H9 (cell line): ENCODE measurements at regions not wholly inside any gene's neighbourhood (a gene's known extent, or its start where the extent isn't known, plus 50 kb on each side); places are given as distances from the start of the nearest gene placed in this dataset.

Experiments
- DNase-seq: peaks from one replicate; pipeline ENCODE4 v3.0.0-alpha.2; 2017
- H2AFZ ChIP-seq: one replicate; pipeline ENCODE4 v1.6.1; 2013; ENCODE audit warnings: mild to moderate bottlenecking, low read length, control low read depth, moderate library complexity
- H2AK5ac ChIP-seq: 2 replicates; pipeline ENCODE4 v1.6.1; 2013; ENCODE audit warnings: low read length, control low read depth, mixed read lengths; ENCODE audit not compliant: insufficient read length
- H2BK120ac ChIP-seq: one replicate; pipeline ENCODE4 v1.6.1; 2013; ENCODE audit warnings: low read depth, mild to moderate bottlenecking, low read length, control low read depth, inconsistent platforms; ENCODE audit not compliant: poor library complexity, severe bottlenecking
- H2BK12ac ChIP-seq: 2 replicates; pipeline ENCODE4 v1.6.1; 2013; ENCODE audit warnings: low read length, control low read depth, mixed read lengths, low read depth; ENCODE audit not compliant: insufficient read length
- H2BK15ac ChIP-seq: 2 replicates; pipeline ENCODE4 v1.6.1; 2013; ENCODE audit warnings: low read depth, low read length, control low read depth
- H2BK20ac ChIP-seq: one replicate; pipeline ENCODE4 v1.6.1; 2013; ENCODE audit warnings: low read depth, mild to moderate bottlenecking, low read length, control low read depth, inconsistent platforms; ENCODE audit not compliant: poor library complexity, severe bottlenecking
- H2BK5ac ChIP-seq: 2 replicates; pipeline ENCODE4 v1.6.1; 2013; ENCODE audit warnings: low read length, control low read depth, mixed read lengths; ENCODE audit not compliant: insufficient read length
- H3K14ac ChIP-seq: 2 replicates; pipeline ENCODE4 v1.6.1; 2013; ENCODE audit warnings: low read length, control low read depth; ENCODE audit not compliant: insufficient read depth
- H3K18ac ChIP-seq: 2 replicates; pipeline ENCODE4 v1.6.1; 2013; ENCODE audit warnings: low read depth, mild to moderate bottlenecking, mixed read lengths, low read length, control low read depth; ENCODE audit not compliant: insufficient read length
- H3K23ac ChIP-seq: 2 replicates; pipeline ENCODE4 v1.6.1; 2013; ENCODE audit warnings: low read length, control low read depth, mixed read lengths, low read depth; ENCODE audit not compliant: insufficient read length
- H3K23me2 ChIP-seq: 2 replicates; pipeline ENCODE4 v1.6.1; 2013; ENCODE audit warnings: low read depth, mild to moderate bottlenecking, mixed read lengths, low read length, control low read depth; ENCODE audit not compliant: insufficient read length, poor library complexity, severe bottlenecking
- H3K27ac ChIP-seq: 2 replicates; pipeline ENCODE4 v1.5.1; 2013; ENCODE audit warnings: low read length, control low read depth, mixed read lengths, low read depth; ENCODE audit not compliant: insufficient read length
- H3K27me3 ChIP-seq: 2 replicates; pipeline ENCODE4 v1.6.1; 2013; ENCODE audit warnings: low read length, control low read depth, inconsistent platforms; ENCODE audit not compliant: insufficient read depth
- H3K4ac ChIP-seq: 2 replicates; pipeline ENCODE4 v1.6.1; 2013; ENCODE audit warnings: low read depth, mild to moderate bottlenecking, control low read depth, inconsistent platforms, low read length, moderate library complexity
- H3K4me1 ChIP-seq: 2 replicates; pipeline ENCODE4 v1.6.1; 2013; ENCODE audit warnings: low read length, control low read depth, inconsistent platforms; ENCODE audit not compliant: insufficient read depth
- H3K4me2 ChIP-seq: 2 replicates; pipeline ENCODE4 v1.6.1; 2013; ENCODE audit warnings: low read length, control low read depth, mixed read lengths; ENCODE audit not compliant: insufficient read length, insufficient read depth
- H3K56ac ChIP-seq: 2 replicates; pipeline ENCODE4 v1.6.1; 2013; ENCODE audit warnings: low read depth, mild to moderate bottlenecking, mixed read lengths, low read length, control low read depth; ENCODE audit not compliant: insufficient read length
- H3K79me1 ChIP-seq: 2 replicates; pipeline ENCODE4 v1.6.1; 2013; ENCODE audit warnings: low read depth, mild to moderate bottlenecking, moderate library complexity, low read length, control low read depth, inconsistent platforms; ENCODE audit not compliant: insufficient read depth, poor library complexity, severe bottlenecking
- H3K79me2 ChIP-seq: 2 replicates; pipeline ENCODE4 v1.6.1; 2013; ENCODE audit warnings: low read length, control low read depth, inconsistent platforms; ENCODE audit not compliant: insufficient read depth
- H3K9ac ChIP-seq: 2 replicates; pipeline ENCODE4 v1.6.1; 2013; ENCODE audit warnings: low read length, control low read depth, mixed read lengths; ENCODE audit not compliant: insufficient read length; ENCODE audit errors: extremely low read depth
- H3K9me3 ChIP-seq: one replicate; pipeline ENCODE4 v1.6.1; 2013; ENCODE audit warnings: low read depth, low read length, inconsistent platforms; ENCODE audit not compliant: control insufficient read depth
- H3T11ph ChIP-seq: one replicate; pipeline ENCODE4 v1.6.1; 2013; ENCODE audit warnings: mild to moderate bottlenecking, low read length, control low read depth, inconsistent platforms
- H4K20me1 ChIP-seq: one replicate; pipeline ENCODE4 v1.6.1; 2013; ENCODE audit not compliant: control insufficient read depth, insufficient read length, insufficient read depth
- H4K5ac ChIP-seq: 2 replicates; pipeline ENCODE4 v1.6.1; 2013; ENCODE audit warnings: low read depth, mild to moderate bottlenecking, mixed read lengths, low read length, control low read depth; ENCODE audit not compliant: insufficient read length
- H4K8ac ChIP-seq: replicated peaks from 2 replicates; pipeline ENCODE4 v1.6.1; 2013; ENCODE audit warnings: low read length, control low read depth, mixed read lengths, low read depth; ENCODE audit not compliant: insufficient read length
- H4K91ac ChIP-seq: 2 replicates; pipeline ENCODE4 v1.6.1; 2013; ENCODE audit warnings: low read depth, mild to moderate bottlenecking, moderate library complexity, mixed read lengths, low read length, control low read depth; ENCODE audit not compliant: insufficient read length
- H3K27ac Mint-ChIP-seq, 3 experiments: 2 replicates in 2 of 3; 3 replicates in 1 of 3; pipeline ENCODE4 v1.8.0; 2020 to 2021; ENCODE audit warnings: mixed read lengths in 3 of 3, mild to moderate bottlenecking in 1 of 3, moderate library complexity in 1 of 3
- H3K27me3 Mint-ChIP-seq: 2 replicates; pipeline ENCODE4 v1.8.0; 2021; ENCODE audit warnings: low read depth, mild to moderate bottlenecking, moderate library complexity, mixed read lengths
- H3K36me3 Mint-ChIP-seq, 3 experiments: 2 replicates in 2 of 3; 3 replicates in 1 of 3; pipeline ENCODE4 v1.8.0; 2020 to 2021; ENCODE audit warnings: low read depth in 3 of 3, mixed read lengths in 3 of 3; ENCODE audit not compliant: insufficient read depth in 1 of 3
- H3K4me1 Mint-ChIP-seq, 2 experiments: 2 replicates each; pipeline ENCODE4 v1.8.0; 2020; ENCODE audit warnings: mixed read lengths in 2 of 2
- H3K4me3 Mint-ChIP-seq, 2 experiments: 2 replicates in 1 of 2; 3 replicates in 1 of 2; pipeline ENCODE4 v1.8.0; 2020 to 2021; ENCODE audit warnings: mild to moderate bottlenecking in 2 of 2, mixed read lengths in 2 of 2, moderate library complexity in 1 of 2
- H3K9me3 Mint-ChIP-seq, 2 experiments: 2 replicates in 1 of 2; 3 replicates in 1 of 2; pipeline ENCODE4 v1.8.0; 2020; ENCODE audit warnings: mild to moderate bottlenecking in 2 of 2, mixed read lengths in 2 of 2, moderate library complexity in 1 of 2
- WGBS: extraction: QIAGEN DNeasy Blood & Tissue Kit; methylation state at CpG from one replicate; pipeline ENCODE4 v1.1.7; 2013; ENCODE audit warnings: missing lambda C conversion rate, low lambda C conversion rate, mixed read lengths; ENCODE audit not compliant: insufficient read length; ENCODE audit errors: extremely low coverage; 5-methylcytosine and 5-hydroxymethylcytosine counted together
- TF ChIP-seq, protein P1 (sequence below): fragments of 200-600 bp; sonication (generic); conservative IDR thresholded peaks from 3 replicates; pipeline ENCODE4 v1.8.0; 2021; ENCODE audit warnings: antibody characterized with exemption, mild to moderate bottlenecking

DNA sequence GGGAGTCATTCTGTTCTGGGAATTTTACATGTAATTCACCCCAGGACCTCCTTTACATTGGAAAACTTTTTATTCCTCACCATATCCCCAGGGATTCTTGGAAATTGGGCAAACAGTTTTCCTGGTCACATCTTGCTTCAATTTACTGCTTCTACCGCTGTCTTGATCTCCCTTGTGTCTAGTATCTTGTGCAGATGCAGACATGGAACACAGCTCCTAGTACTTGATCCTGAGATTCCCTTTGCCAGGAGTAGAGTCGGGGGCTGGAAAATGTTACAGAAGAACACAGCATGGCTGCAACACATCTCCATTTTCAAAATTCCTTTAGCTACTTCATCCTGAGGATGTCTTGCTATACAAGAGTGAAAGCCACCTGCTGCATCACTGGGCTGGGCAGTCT is 472.8 kb downstream of the PLCL1 start:
- H3K23ac ChIP-seq: no peak overlapping the region
- DNase-seq: no peak
- no peak overlapping the region for H2AFZ ChIP-seq
- no peaks in the 10 kb centered on the region for H3K4me1 ChIP-seq
- Mint-ChIP-seq H3K36me3 (no peaks in the 10 kb centered on the region), H3K4me1 (no peaks in the 10 kb centered on the region), H3K27me3 (no peaks in the 10 kb centered on the region; the same call in 1 of the 2 replicates), H3K27ac (no peak overlapping the region), H3K4me3 (no peak overlapping the region), H3K9me3 (no peaks in the 10 kb centered on the region)
- no CpG with 5 or more reads among the region's 2 CpGs for WGBS
- H3K27ac ChIP-seq: no peak overlapping the region
- H3K4me2 ChIP-seq: no peak overlapping the region
- H2BK5ac ChIP-seq: no peak overlapping the region
- H3K23me2 ChIP-seq: no peaks in the 10 kb centered on the region
- no peak overlapping the region for H3T11ph ChIP-seq
- H3K9ac ChIP-seq: no peak overlapping the region
- no peak overlapping the region for H2BK12ac ChIP-seq
- H4K91ac ChIP-seq: no peak overlapping the region
- no peak overlapping the region for H2BK15ac ChIP-seq
- H3K27me3 ChIP-seq: no peaks in the 10 kb centered on the region
- H2AK5ac ChIP-seq: no peak overlapping the region
- no peak overlapping the region for H3K18ac ChIP-seq
- H4K5ac ChIP-seq: no peak overlapping the region
- H4K20me1 ChIP-seq: no peaks in the 10 kb centered on the region
- no peak overlapping the region for H2BK20ac ChIP-seq
- no peaks in the 10 kb centered on the region for H3K79me2 ChIP-seq
- TF ChIP-seq, protein P1, sequence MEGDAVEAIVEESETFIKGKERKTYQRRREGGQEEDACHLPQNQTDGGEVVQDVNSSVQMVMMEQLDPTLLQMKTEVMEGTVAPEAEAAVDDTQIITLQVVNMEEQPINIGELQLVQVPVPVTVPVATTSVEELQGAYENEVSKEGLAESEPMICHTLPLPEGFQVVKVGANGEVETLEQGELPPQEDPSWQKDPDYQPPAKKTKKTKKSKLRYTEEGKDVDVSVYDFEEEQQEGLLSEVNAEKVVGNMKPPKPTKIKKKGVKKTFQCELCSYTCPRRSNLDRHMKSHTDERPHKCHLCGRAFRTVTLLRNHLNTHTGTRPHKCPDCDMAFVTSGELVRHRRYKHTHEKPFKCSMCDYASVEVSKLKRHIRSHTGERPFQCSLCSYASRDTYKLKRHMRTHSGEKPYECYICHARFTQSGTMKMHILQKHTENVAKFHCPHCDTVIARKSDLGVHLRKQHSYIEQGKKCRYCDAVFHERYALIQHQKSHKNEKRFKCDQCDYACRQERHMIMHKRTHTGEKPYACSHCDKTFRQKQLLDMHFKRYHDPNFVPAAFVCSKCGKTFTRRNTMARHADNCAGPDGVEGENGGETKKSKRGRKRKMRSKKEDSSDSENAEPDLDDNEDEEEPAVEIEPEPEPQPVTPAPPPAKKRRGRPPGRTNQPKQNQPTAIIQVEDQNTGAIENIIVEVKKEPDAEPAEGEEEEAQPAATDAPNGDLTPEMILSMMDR: no peak
- H3K56ac ChIP-seq: no peak overlapping the region
- H3K79me1 ChIP-seq: no peaks in the 10 kb centered on the region
- H3K4ac ChIP-seq: no peak overlapping the region
- H4K8ac ChIP-seq: no peak overlapping the region
- no peaks in the 10 kb centered on the region for H3K9me3 ChIP-seq
- no peak overlapping the region for H3K14ac ChIP-seq
- H2BK120ac ChIP-seq: no peak overlapping the region
